Esophagus mucosa (tissue), 1 donor: ENCODE measurements at regions not wholly inside any gene's neighbourhood (a gene's known extent, or its start where the extent isn't known, plus 50 kb on each side); places are given as distances from the start of the nearest gene placed in this dataset.

ENCODE experiments used
- ATAC-seq: fragments of 200-7000 bp; cut with Tn5 transposase; one replicate; pipeline ENCODE4 v1.9.1; 2020
- donor health status: DM: yes; HTN: yes; CAD: no.

- ATAC-seq = no peak
Measured at GRCh38 chr7:54847921-54848320, 88.9 kb upstream of the SEC61G start.

DNA sequence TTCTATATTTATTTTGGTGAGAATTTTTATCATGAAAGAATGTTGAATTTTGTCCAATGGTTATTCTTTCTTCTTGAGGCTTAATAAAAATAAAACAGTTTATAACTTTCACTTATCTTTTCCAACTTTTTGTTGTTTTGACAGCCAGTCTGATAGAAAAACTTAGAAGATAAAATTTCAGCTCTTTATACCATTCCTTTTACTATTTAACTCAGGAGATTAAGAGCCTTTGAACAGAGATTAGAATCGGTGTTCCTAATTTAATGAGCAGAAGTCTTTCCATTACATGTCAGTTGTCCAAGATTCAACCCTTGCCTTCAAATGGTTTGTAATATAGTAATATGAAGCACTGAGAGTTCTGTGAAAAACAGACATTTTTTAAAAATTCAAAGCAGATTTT is 97.8 kb upstream of the SEC61G start:
- no peak for ATAC-seq

GRCh38 chr7:54857294-54857693 is 98.3 kb upstream of the SEC61G start:
- ATAC-seq = no peak

DNA sequence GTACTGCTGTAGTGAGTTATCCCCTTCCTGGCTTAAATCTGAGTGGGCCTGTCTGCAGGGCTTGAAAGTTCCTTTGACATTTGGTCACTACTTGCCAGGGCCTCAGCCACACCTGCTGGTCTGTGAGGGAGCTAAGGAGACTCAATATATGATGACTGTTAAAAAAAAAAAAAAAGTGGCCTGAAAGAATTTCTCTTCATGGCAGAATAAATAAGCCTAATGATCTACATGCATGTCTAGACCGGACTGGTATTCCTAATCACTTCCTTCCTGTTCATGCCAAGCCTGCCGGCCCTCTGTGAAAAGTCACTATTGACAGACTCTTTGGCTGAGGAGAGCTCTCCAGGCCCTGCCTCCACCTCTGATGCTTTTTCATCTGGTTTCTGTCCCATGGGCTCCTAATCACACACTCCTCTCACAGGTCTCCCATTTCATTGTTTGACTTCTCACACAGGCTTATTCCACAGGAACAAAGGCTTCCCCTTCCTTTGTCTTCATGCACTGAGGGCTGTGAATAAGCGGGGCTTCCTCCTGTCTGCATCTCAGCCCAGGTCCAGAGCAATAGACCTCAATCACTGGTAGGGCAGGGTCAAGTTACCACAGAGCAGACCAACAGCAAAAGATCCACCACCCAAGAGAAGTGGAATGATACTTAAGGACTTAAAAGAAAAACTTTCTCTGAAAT is 99.1 kb upstream of the SEC61G start:
- ATAC-seq = peak; percentile 93

- no peak for ATAC-seq
Measured at GRCh38 chr7:54859066-54859465, 100.1 kb upstream of the SEC61G start.

- no peak for ATAC-seq
Measured at GRCh38 chr7:54859545-54859944, 100.5 kb upstream of the SEC61G start.

GRCh38 chr7:54860003-54860775 is 101.2 kb upstream of the SEC61G start:
- no peak for ATAC-seq

GRCh38 chr7:54860843-54861242 is 101.8 kb upstream of the SEC61G start:
- no peak for ATAC-seq

GRCh38 chr7:54864663-54865062 is 105.7 kb upstream of the SEC61G start:
- no peak for ATAC-seq

GRCh38 chr7:54869523-54869922 is 110.5 kb upstream of the SEC61G start:
- no peak for ATAC-seq

DNA sequence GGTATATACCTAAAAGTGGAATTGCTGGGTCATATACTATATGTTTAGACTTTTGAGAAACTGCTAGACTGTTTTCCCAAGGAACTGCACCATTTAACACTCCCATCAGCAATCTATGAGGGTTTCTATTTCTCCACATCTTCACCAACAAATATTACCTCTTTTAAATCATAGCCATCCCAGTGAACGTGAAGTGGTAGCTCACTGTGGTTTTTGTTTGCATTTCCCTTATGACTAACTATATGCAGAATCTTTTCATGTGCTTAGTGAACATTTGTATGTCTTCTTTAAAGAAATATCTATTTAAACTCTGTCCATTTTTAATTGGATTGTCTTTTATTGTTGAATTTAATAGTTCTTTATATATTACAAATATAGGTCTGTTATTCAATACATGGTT is 115.8 kb upstream of the SEC61G start:
- ATAC-seq = no peak

GRCh38 chr7:54877683-54878082 is 118.7 kb upstream of the SEC61G start:
- peak; percentile 31 for ATAC-seq

GRCh38 chr7:54878339-54878738 is 119.3 kb upstream of the SEC61G start:
- ATAC-seq = no peak

DNA sequence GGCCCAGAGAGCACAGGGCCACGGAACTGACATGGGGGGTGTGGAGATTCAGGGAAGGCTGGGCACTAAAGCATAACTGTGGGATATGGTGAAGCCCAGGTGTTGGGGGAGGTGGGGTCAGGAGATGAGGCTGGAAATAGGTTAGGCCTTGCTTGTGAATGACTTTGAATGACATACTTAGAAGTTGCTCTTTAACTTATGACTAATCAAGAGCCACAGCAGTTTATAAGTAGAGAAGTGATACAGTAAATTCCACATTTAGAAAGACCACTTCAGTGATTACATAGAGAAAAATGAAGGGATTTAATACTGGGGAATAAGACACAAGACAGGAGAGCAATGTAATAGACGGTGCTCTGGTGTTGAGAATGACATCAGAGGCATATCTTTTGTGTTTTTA is 120.8 kb upstream of the SEC61G start:
- no peak for ATAC-seq

DNA sequence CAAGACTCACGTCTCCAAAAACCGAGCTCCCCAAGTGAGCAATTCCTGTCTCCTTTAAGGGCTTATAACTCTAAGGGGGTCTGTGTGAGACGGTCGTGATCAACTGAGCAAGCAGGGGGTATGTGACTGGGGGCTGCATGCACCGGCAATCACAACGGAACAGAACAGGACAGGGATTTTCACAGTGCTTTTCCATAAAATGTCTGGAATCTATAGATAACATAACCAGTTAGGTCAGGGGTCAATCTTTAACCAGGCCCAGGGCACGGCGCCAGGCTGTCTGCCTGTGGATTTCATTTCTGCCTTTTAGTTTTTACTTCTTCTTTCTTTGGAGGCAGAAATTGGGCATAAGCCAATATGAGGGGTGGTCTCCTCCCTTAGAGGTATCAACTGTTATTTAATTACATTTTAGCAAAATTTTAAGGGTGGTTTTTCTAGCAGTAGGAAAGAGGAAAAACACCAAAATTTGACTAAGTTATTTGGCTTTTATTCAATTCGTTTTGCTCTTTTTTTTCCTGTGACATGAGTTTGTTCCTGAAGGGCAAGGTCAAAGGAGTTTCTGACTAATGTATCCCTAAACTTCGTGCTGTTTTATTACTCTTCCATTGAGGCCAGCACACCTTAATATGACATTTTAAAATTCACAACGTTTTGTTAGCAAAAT is 121.4 kb upstream of the SEC61G start:
- ATAC-seq = no peak

GRCh38 chr7:54881816-54882520 is 123.0 kb upstream of the SEC61G start:
- no peak for ATAC-seq

DNA sequence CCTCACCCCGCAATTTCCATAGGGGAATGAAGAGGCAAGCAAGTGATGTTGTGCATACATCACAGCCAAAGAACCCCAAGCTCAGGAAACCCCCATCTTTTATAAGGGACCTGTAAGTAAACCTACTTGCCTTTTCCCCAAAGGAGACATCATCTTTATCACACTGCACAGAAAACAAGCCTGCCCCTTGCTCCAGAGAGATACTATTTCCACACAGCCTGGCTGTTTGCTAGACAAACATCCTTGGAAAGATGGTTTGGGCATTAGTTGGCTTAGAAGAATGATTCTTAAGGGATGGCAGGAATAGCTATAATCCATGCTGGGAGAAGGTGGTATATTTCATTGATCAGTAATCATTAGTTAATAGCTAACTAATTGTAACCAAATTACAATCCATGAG is 123.7 kb upstream of the SEC61G start:
- ATAC-seq = no peak

GRCh38 chr7:54883576-54883975 is 124.6 kb upstream of the SEC61G start:
- no peak for ATAC-seq

DNA sequence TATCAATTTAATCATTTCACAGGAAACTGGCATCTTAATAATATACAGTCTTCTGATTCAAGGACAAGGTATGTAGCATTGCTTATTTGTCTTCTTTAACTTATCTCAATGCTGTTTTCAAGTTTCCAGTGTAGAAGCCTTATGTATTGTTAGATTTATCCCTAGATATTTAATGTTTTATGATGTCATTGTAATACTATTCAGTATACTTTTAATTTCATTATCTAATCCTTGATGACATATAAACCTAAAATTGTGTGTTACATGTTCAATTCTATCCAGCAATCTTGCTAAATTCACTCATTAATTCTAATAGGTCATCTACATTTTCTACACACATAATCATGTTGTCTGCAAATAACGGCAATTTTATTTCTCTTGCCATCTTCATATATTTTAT is 126.3 kb upstream of the SEC61G start:
- ATAC-seq = no peak

DNA sequence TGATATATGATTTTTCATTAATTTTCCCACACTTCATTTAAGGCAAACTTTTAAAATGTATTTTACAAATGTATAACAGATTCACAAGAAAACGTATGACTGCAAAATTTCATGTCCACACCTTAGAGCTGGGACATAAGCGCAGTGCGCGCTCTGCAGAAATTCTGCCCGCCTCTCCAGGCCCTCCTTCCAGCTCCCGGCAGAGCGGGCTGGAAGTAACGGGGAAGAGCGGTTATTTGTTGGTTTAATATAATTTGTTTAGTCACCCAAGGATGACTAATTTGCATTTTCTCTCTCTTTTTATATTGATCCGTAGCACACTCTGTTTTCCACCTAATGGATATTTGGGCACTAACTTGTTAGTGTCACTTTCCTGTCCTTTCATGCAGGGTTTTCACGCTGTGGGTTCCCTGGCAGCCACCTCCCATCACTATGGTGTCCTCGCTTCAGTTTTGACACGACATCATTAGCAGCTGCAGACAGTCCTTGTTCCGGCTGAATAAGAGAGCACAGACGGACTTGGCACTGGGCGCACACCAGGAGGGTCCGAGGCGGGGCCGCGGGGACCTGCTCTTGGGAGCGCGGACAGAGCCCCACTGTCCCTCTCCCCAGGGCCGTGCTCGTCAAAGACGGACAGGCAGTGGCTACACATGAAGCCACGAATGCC is 129.2 kb upstream of the SEC61G start:
- ATAC-seq = no peak

DNA sequence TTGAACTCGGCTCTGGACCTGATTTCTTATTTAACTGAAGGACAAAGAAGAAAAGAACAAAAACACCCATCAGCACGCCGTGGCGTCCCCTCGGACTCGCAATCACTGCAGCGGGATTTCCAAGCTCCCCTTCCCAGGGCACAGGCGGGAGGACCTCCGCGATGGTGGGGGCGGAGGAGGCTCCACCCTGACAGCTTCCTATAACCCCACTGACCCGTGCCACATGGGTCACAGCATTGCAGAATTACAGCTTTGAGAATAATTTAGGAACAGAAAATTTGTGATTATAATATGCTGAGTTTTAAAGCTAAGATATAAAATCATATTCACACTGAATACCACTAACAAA is 129.7 kb upstream of the SEC61G start:
- ATAC-seq = no peak

- ATAC-seq = no peak
Measured at GRCh38 chr7:54897891-54898290, 120.9 kb upstream of the EGFR start.
